GM12875 (cell line): ENCODE measurements at regions not wholly inside any gene's neighbourhood (a gene's known extent, or its start where the extent isn't known, plus 50 kb on each side); places are given as distances from the start of the nearest gene placed in this dataset.
"Not testable (repeated sequence)": the region's sequence is repeated elsewhere in the genome, so short reads cannot be mapped to it uniquely, and the experiment has no call there.

Experiments
- H3K4me3 ChIP-seq: one replicate; pipeline ENCODE4 v1.5.1; 2011; ENCODE audit warnings: low read depth, low read length, control low read depth
- TF ChIP-seq, protein P1 (sequence below): IDR thresholded peaks from 2 replicates; pipeline ENCODE4 v1.5.1; 2011; ENCODE audit warnings: low read depth, mild to moderate bottlenecking, control low read depth, inconsistent platforms, low read length, moderate library complexity, borderline replicate concordance; ENCODE audit not compliant: insufficient read depth

- TF ChIP-seq, protein P1, sequence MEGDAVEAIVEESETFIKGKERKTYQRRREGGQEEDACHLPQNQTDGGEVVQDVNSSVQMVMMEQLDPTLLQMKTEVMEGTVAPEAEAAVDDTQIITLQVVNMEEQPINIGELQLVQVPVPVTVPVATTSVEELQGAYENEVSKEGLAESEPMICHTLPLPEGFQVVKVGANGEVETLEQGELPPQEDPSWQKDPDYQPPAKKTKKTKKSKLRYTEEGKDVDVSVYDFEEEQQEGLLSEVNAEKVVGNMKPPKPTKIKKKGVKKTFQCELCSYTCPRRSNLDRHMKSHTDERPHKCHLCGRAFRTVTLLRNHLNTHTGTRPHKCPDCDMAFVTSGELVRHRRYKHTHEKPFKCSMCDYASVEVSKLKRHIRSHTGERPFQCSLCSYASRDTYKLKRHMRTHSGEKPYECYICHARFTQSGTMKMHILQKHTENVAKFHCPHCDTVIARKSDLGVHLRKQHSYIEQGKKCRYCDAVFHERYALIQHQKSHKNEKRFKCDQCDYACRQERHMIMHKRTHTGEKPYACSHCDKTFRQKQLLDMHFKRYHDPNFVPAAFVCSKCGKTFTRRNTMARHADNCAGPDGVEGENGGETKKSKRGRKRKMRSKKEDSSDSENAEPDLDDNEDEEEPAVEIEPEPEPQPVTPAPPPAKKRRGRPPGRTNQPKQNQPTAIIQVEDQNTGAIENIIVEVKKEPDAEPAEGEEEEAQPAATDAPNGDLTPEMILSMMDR = no peak
- H3K4me3 ChIP-seq = no peak overlapping the region
These were observed 496.3 kb upstream of the KLF6 start for GRCh38 chr10:4281190-4281825.

DNA sequence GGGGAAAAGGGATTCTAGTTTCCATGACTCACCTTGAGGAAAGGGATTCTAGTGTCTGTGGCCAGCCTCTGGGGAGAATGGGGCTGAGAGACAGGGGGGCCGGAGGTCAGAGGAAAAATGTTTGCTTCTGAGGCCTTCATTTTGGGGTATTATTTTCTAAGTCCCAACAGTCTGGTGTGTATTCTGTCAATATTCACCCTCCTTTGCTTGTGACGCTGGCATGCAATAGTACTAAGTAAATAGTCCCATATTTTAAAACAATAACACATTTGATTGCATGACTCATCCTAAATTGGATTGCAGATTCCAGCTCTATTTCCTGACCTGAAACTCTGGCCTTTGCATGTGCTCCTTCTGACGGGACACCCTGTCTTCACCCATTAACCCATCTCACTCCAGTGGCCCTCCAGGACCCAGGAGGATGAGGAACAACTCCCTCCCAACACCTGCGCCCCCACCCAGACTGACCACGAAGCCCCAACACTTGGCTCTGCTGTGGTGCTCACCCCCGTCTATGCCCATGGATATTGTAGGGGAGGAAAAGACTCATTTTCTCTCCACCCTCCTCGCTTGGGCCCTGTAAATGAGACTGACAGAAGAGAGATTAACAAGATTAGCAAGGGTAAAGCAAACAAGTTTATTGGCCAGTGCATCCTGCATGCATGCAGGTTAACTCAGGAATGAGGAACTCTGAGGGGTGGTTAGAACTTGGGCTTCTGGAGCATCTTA lies 495.6 kb upstream of the KLF6 start:
- TF ChIP-seq, protein P1 = no peak
- no peak overlapping the region for H3K4me3 ChIP-seq

GRCh38 chr10:4279655-4280054 lies 494.6 kb upstream of the KLF6 start:
- TF ChIP-seq, protein P1 = no peak
- no peak overlapping the region for H3K4me3 ChIP-seq

DNA sequence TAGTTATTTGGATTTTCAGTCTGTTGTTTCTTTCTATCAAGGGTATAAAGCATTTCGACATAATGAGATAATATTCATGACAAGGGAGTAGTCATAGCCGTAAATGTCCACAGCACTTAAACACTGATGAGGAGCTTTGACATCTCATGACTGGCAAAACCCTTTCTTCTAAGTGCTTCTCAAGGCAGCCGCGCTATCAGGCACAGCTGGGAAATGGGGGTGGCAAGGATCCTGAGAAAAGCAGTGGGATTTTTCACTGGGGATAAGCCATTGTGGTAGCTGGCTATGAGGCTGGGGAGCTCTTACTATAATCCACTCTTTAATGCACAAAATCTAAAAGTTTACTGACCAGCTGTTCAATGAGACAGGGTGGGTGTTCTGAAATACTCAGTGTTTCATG lies 493.2 kb upstream of the KLF6 start:
- no peak overlapping the region for H3K4me3 ChIP-seq
- TF ChIP-seq, protein P1 = no peak

- TF ChIP-seq, protein P1 = no peak
These were observed 491.1 kb upstream of the KLF6 start for GRCh38 chr10:4276151-4276550.

GRCh38 chr10:4274671-4275070 lies 489.7 kb upstream of the KLF6 start:
- not testable (repeated sequence) for H3K4me3 ChIP-seq

More at GRCh38 chr10:4276151-4276550, 491.1 kb upstream of the KLF6 start:
- H3K4me3 ChIP-seq = no peak overlapping the region

- TF ChIP-seq, protein P1 = no peak
- H3K4me3 ChIP-seq = no peak overlapping the region
These were observed 486.2 kb upstream of the KLF6 start for GRCh38 chr10:4271193-4271592.
